Choroid plexus epithelial cell (primary cell): ENCODE measurements at regions not wholly inside any gene's neighbourhood (a gene's known extent, or its start where the extent isn't known, plus 50 kb on each side); places are given as distances from the start of the nearest gene placed in this dataset.

ENCODE experiments used
- DNase-seq: peaks from one replicate; pipeline ENCODE4 v3.0.0-alpha.2; 2010; ENCODE audit warnings: low read depth
- H3K4me3 ChIP-seq: 2 replicates; pipeline ENCODE4 v1.5.1; 2011; ENCODE audit warnings: low read depth, mild to moderate bottlenecking, control low read depth, low read length, moderate library complexity
- CTCF ChIP-seq: conservative IDR thresholded peaks from 2 replicates; pipeline ENCODE4 v1.5.1; 2011; ENCODE audit warnings: low read depth, mild to moderate bottlenecking, control low read depth, inconsistent platforms, low read length, moderate library complexity

GRCh38 chr11:80819271-80819670, 1378.4 kb upstream of the TENM4 start:
- no peak for DNase-seq
- TF ChIP-seq CTCF: no peak

GRCh38 chr11:80816966-80817365, 1376.1 kb upstream of the TENM4 start:
- TF ChIP-seq CTCF: no peak
- no peak overlapping the region for H3K4me3 ChIP-seq
- no peak for DNase-seq

More at GRCh38 chr11:80819271-80819670, 1378.4 kb upstream of the TENM4 start:
- H3K4me3 ChIP-seq: no peak overlapping the region

- H3K4me3 ChIP-seq: no peak overlapping the region
- no peak for TF ChIP-seq CTCF
- DNase-seq: no peak
Observed at GRCh38 chr11:80816454-80816847, 1375.6 kb upstream of the TENM4 start.

- no peak for TF ChIP-seq CTCF
- H3K4me3 ChIP-seq: no peak overlapping the region
- DNase-seq: peak; percentile 5
Observed at GRCh38 chr11:80815752-80816453, 1375.1 kb upstream of the TENM4 start.

DNA sequence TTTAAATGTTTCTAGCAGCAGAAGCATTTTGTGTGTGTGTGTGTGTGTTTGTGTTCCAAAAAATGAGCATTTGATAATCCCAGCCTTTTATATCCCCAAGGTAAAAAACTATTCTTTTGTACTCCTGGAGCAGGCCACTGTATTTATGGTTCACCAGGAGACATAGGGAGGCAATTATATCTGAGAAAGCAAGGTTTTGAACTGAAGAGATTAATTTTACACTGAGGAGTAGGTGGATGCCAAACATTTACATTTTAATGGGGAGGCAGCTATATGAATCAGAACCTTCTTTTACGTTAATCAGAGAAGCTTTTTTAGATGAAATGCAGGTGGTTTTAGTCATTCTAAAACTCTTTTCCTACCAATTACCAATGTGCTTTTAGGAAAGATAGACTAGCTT, 1374.0 kb upstream of the TENM4 start:
- DNase-seq: no peak
- no peak overlapping the region for H3K4me3 ChIP-seq
- TF ChIP-seq CTCF: no peak

DNA sequence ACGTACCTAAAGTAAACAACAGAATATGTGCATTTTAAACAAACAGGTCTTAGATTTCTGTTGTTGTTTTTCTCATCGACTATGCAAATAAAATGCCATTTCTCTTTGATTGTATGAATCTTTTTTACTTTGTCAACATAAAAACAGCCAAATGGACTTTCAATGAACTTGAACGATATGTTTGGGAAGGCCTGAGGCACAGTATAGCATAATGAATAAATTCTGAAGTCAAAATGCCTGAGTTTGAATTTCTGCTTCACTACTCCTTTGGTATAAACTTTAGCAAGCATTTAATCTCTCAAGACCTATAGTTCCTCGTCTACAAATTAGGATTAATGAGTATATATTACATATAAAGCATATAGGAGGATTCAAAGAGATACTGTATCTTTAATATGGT, 1369.9 kb upstream of the TENM4 start:
- no peak for DNase-seq
- H3K4me3 ChIP-seq: no peak overlapping the region
- no peak for TF ChIP-seq CTCF

DNA sequence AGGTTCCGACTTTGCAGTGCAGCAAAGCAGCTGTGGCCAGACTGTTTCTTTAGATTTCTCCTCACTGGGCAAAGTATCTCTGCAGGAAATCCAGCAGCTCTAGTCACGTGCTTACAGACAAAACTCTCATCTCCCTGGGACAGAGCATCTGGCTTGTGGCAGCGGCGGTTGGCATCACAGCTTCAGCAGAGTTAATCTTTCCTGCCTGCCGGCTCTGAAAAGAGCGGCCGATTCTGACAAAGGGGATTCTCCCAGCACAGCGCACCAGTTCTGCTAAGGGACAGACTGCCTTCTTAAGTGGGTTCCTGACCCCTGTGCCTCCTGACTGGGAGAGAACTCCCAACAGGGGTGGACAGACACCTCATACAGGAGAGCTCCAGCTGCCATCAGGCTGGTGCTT, 1357.3 kb upstream of the TENM4 start:
- TF ChIP-seq CTCF: no peak
- no peak overlapping the region for H3K4me3 ChIP-seq
- no peak for DNase-seq
